Liver (tissue), 3 donors: ENCODE measurements at regions not wholly inside any gene's neighbourhood (a gene's known extent, or its start where the extent isn't known, plus 50 kb on each side); places are given as distances from the start of the nearest gene placed in this dataset.

Experiments used
- CTCF ChIP-seq: fragments of 150-350 bp; IDR thresholded peaks from 2 replicates; pipeline ENCODE4 v1.5.1; 2017; ENCODE audit warnings: improper control_type of control experiment, low read depth, low read length; ENCODE audit not compliant: missing input control
- GABPA ChIP-seq, 2 donors: IDR thresholded peaks in 1 of 2; conservative IDR thresholded peaks in 1 of 2; 2 replicates each; pipeline ENCODE4 v1.6.1; 2016; ENCODE audit warnings: antibody characterized with exemption in 2 of 2, mild to moderate bottlenecking in 1 of 2, moderate library complexity in 1 of 2
- HNF4G ChIP-seq: IDR thresholded peaks from 2 replicates; pipeline ENCODE4 v1.6.1; 2016; ENCODE audit warnings: antibody characterized with exemption
- JUND ChIP-seq, 2 donors: IDR thresholded peaks; 2 replicates each; pipeline ENCODE4 v1.6.1; 2016; ENCODE audit warnings: antibody characterized with exemption in 2 of 2
- MAX ChIP-seq: IDR thresholded peaks from 2 replicates; pipeline ENCODE4 v1.6.1; 2016; ENCODE audit warnings: antibody characterized with exemption
- RAD21 ChIP-seq, 2 donors: IDR thresholded peaks; 2 replicates each; pipeline ENCODE4 v1.6.1; 2016; ENCODE audit warnings: antibody characterized with exemption in 2 of 2, mild to moderate bottlenecking in 2 of 2
- REST ChIP-seq: IDR thresholded peaks from 2 replicates; pipeline ENCODE4 v1.6.1; 2016; ENCODE audit warnings: antibody characterized with exemption, mild to moderate bottlenecking
- RXRA ChIP-seq, 2 donors: IDR thresholded peaks; 2 replicates each; pipeline ENCODE4 v1.6.1; 2017 to 2018; ENCODE audit warnings: antibody characterized with exemption in 2 of 2, mild to moderate bottlenecking in 1 of 2
- SP1 ChIP-seq: IDR thresholded peaks from 2 replicates; pipeline ENCODE4 v1.6.1; 2018; ENCODE audit warnings: antibody characterized with exemption, mild to moderate bottlenecking
- TAF1 ChIP-seq: conservative IDR thresholded peaks from 2 replicates; pipeline ENCODE4 v1.6.1; 2016; ENCODE audit warnings: antibody characterized with exemption, mild to moderate bottlenecking
- YY1 ChIP-seq: IDR thresholded peaks from 2 replicates; pipeline ENCODE4 v1.6.1; 2016; ENCODE audit warnings: antibody characterized with exemption, mild to moderate bottlenecking
- ZBTB33 ChIP-seq: IDR thresholded peaks from 2 replicates; pipeline ENCODE4 v1.6.1; 2016; ENCODE audit warnings: antibody characterized with exemption
- donor health status: healthy.
- donor health status: healthy.

GRCh38 chr5:143738417-143739401 is 73.3 kb upstream of the HMHB1 start:
- TF ChIP-seq CTCF: no peak
- no peak for TF ChIP-seq TAF1
- TF ChIP-seq ZBTB33: no peak
- TF ChIP-seq RAD21 (IDR thresholded peaks at IDR 0.05): no peak
- TF ChIP-seq MAX: no peak
- TF ChIP-seq YY1: no peak
- TF ChIP-seq JUND (IDR thresholded peaks at IDR 0.05): no peak
- no peak for TF ChIP-seq RXRA (IDR thresholded peaks at IDR 0.05)
- TF ChIP-seq SP1: no peak
- TF ChIP-seq GABPA (IDR thresholded peaks at IDR 0.05 in 1 of 2, conservative IDR thresholded peaks at IDR 0.05 in 1 of 2): no peak
- no peak for TF ChIP-seq REST
- TF ChIP-seq HNF4G: no peak
